T-helper 1 cell (primary cell): ENCODE measurements at regions not wholly inside any gene's neighbourhood (a gene's known extent, or its start where the extent isn't known, plus 50 kb on each side); places are given as distances from the start of the nearest gene placed in this dataset.
"Not testable (repeated sequence)": the region's sequence is repeated elsewhere in the genome, so short reads cannot be mapped to it uniquely, and the experiment has no call there.

Source experiments
- DNase-seq, 5 donors: peaks; one replicate each; pipeline ENCODE4 v3.0.0-alpha.2; 2012 to 2020

DNA sequence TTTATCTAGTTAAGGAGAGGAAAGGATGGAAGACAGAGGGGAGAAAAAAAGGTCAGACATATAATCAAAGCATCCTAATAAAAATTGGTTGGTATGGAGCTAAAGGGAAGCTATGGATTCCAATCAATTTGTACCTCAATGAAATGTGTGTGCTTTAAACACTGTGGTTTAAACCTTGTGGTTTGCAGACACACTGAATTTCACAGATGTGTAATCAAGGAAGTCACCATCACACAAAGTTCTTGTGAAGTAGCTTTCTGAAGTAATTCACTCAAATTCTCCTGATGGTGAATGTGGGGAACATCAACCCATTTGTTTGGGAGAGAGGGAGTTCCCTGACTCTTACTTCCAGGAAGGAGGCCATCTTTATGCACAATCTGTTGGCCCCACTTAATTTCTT is 243.3 kb upstream of the KRR1 start:
- peak in 1 of 5 donors; percentile 20 for DNase-seq

DNA sequence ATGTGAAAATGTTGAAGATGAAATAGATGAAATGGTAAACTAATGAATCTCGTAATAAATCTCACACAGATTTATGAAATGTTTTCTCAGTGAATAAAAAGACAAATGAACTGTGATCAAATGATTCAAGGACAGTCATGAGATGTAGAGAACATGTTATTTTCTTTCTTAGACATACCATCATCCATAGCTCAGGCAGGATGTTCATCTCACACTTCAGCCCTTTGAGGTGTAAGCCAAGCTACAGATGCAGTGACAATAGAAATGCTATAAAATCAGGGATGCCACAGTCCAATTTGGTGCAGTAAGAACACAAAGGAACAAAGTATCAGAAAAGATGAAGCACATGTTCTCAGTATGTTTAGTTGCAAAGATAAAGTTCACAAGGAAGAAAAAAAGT is 242.7 kb upstream of the KRR1 start:
- peak in 1 of 5 donors; percentile 3 for DNase-seq

- no peak for DNase-seq
Observed at GRCh38 chr12:75751769-75752471, 240.5 kb upstream of the KRR1 start.

DNA sequence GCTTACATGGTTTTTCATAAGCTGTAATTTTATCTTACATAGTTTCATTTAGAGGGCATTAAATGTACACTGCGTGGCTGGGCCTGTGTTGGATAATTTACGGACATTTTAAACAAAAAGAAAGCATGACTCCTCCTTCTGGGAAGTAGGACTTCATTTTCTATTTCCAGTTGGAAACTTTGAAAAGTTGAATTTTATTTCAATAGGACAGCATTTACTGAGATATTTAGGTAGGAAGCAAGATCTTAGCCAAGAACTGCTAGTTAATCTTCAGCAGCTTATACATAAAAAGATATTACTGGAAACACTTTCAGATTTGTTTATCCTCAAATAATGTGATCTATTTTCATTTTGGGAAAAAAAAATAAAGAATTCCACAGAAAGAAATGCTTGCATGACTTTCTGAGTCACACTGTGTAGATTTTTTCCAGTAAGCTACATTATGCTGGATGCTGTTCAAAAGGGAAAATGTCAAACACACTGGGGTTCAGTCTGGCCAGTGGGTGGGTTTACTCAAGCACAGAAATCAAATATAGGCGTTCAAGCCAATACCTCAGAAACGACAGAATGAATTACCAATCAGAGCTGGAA is 239.4 kb upstream of the KRR1 start:
- no peak for DNase-seq

DNA sequence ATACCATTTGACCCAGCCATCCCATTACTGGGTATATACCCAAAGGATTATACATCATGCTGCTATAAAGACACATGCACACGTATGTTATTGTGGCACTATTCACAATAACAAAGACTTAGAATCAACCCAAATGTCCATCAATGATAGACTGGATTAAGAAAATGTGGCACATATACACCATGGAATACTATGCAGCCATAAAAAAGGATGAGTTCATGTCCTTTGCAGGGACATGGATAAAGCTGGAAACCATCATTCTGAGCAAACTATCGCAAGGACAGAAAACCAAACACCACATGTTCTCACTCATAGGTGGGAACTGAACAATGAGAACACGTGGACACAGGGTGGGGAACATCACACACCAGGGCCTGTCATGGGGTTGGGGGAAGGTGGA is 237.6 kb upstream of the KRR1 start:
- DNase-seq = not testable (repeated sequence)

DNA sequence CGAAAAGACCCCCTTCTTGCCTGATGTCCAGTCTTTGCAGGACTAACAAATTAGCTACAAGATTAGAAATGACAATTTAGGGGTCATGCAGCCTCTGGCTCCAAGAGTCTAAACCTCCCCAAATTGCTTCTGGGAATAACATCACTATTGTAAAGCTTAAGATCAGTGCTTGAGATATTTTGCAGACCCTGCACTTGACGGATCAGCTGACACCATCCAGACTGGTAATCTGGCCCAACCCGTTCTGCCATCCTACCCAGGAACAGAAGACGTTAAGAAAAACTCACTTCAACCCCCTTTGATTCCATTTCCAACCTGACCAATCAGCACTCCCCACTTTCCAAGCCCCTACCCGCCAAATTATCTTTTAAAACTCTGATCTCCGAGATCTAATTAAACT is 236.7 kb upstream of the KRR1 start:
- no peak for DNase-seq

DNA sequence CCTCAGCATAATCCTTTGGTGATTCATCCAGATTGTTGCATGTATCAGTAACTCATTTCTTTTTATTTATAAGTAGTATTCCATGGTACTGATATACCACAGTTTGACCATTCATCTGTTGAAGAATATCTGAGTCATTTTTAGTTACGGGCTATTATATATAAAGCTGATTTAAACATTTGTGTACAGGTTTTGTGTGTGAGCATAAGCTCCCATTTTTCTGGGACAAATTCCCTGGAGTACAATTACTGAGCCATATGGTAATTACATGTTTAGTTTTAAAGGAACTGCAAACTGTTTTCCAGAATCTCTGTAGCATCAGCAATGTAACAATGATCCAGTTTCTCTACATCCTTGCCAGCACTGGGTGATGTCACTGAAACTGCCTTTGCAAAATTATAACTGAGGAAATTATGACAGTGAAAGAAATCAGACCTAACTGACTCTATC is 236.2 kb upstream of the KRR1 start:
- no peak for DNase-seq

- DNase-seq = no peak
Observed at GRCh38 chr12:75746621-75747020, 235.2 kb upstream of the KRR1 start.

- DNase-seq = no peak
Observed at GRCh38 chr12:75744607-75745256, 233.3 kb upstream of the KRR1 start.

- DNase-seq = no peak
Observed at GRCh38 chr12:75742961-75743360, 231.6 kb upstream of the KRR1 start.

DNA sequence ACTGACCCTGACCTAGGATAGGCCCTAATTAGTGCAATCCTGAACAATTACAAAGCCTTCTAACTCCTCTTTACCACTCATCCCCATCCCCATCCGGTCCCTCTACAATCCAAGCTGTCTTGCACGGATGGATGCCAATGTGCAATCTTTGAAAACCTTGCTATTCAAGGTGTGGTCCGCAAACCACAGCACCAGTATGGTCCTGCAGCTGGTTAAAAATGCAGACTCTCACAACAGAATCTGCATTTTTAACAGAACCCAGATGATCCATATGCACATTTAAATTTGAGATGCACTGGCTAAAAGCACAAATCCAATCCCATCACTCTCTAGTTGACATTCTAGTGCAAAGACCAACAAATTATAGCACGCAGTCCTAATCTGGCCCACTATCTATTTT is 230.6 kb upstream of the KRR1 start:
- DNase-seq = no peak

DNA sequence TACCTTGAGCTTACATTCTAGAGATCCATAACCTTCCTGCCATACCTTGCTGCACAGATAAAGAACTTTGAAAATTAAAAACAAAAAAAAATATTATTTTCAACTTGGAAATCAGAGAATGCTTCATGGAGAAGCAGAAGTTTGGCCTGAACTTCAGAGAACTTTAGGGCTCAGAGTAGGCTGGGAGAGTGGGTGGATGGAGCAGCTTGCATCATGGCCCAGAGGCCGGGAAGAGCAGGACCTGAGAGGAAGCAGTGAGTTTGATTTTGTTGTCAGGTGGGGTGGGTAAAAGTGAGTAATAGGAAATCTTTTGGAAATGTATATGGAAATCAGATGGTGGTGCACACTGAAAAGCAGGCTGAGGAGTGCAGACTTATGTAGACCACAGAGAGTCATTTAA is 228.5 kb upstream of the KRR1 start:
- no peak for DNase-seq

DNA sequence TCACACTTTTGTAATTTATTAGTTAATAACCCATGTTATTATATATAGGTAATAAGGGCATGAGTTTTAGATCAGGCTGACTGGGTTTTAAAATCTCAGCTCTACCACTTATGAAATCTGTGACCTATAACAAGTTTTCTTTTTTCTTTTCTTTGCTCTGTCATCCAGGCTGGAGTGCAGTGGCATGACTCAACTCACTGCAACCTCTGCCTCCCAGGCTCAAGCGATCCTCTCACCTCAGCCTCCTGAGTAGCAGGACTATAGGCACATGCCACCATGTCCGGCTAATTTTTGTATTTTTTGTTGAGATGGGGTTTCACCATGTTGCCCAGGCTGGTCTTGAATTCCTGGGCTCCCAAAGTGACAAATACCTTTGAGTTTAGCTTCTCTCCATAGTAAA is 227.7 kb upstream of the KRR1 start:
- DNase-seq = not testable (repeated sequence)

- peak in 1 of 5 donors; percentile 34 for DNase-seq
Observed at GRCh38 chr12:75738486-75738885, 227.1 kb upstream of the KRR1 start.

DNA sequence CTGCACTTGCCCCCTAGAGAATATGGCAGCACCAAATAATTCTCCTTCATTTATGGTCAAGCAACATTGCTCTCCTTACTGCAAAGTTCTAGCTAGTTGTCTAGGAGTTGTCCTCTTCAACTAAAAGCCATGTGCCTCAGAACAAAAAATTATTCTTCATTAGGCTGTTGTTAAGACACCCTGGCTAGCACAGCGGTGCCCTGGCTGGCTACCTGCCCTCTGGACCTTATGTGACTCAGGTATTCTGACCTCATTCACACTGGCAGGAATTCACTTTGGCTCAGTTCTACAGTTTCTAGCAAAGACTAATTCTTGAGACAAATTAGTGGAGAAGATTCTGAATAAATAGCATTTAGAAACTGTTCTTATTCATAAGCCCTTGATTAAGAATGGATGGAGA is 224.4 kb upstream of the KRR1 start:
- no peak for DNase-seq

DNA sequence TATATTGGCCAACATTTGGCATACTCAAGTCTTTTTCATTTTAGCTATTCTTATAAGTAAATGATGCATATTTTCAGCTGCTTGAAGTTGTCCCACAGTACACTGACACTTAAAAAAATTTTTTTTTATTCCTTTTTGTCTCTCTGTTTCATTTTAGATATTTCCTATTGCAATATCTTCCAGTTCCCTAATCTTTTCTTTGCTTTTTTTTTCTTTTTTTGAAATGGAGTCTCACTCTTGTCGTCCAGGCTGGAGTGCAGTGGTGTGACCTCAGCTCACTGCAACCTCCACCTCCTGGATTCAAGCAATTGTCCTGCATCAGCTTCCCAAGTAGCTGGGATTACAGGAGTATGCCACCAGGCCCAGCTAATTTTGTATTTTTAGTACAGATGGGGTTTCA is 217.4 kb upstream of the KRR1 start:
- DNase-seq = no peak

GRCh38 chr12:75727577-75727976 is 216.2 kb upstream of the KRR1 start:
- DNase-seq = no peak

GRCh38 chr12:75725521-75726111 is 214.2 kb upstream of the KRR1 start:
- DNase-seq = no peak

GRCh38 chr12:75724928-75725312 is 213.5 kb upstream of the KRR1 start:
- no peak for DNase-seq

DNA sequence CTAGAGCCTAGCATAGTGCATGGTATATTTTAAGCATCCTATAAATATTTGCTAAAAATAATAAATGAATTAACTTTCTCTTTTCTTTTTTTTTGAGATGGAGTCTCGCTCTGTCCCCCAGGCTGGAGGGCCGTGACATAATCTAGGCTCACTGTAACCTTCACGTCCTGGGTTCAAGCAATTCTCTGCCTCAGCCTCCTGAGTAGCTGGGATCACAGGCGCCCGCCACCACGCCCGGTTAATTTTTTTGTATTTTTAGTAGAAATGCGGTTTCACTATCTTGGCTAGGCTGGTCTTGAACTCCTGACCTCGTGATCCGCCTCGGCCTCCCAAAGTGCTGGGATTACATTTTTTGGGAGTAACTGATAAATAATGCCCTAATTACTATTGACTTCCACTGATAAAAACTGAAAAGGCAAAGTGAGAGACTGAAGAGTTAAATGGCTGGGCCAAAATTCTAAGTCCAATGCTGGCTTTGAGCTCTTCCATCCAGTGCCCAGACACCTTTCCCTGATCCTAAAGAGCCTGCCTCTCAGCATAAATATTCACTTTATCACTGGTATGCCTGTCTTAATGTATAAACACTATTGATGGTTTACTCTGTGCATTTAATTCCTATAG is 213.0 kb upstream of the KRR1 start:
- DNase-seq = no peak

DNA sequence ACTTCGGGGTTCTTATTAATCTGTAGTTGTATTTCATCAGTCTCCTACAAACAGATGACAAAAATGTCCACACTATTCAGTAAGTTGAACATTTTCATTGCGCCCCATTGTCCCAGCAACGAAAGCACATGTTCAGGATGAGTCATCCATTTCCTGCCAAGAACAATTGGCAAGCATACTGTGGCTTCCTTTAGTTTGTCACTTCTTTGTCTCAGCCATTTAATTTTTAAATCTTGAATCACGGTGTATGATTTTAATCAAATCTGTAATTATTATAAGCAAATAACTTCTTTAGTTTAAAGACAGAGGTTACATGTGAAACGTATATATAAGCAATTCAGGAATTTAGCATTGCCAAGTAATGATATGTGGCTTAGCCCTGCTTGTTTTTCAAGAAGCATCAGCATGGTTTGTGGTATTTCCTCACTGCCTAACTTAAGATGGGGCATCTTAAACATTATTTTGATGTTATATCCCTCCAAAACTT is 211.3 kb upstream of the KRR1 start:
- peak in 2 of 5 donors; percentile 3 to 85 for DNase-seq

DNA sequence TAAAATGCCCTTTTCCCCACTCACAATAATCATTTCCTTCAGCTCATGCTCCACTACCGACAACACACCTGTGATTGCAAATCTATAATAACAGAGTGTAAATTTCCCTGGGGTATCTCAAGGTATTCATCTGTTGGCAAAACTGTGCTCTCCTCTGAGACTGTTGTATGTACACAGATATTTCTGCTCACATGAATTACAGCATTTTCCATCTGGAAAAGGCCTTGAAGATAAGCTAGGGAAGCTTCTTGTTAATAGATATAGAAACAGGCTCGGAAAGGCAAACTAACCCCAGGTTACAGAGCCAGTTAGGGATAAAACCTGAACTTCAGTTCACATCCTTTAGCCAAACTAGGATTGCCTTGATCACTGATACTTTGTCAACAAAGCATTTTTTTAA is 210.4 kb upstream of the KRR1 start:
- DNase-seq = no peak
